Subcutaneous abdominal adipose tissue (tissue), 5 donors: ENCODE measurements at regions not wholly inside any gene's neighbourhood (a gene's known extent, or its start where the extent isn't known, plus 50 kb on each side); places are given as distances from the start of the nearest gene placed in this dataset.
"Not testable (repeated sequence)": the region's sequence is repeated elsewhere in the genome, so short reads cannot be mapped to it uniquely, and the experiment has no call there.

Source experiments
- H3K27ac ChIP-seq: one replicate; pipeline ENCODE4 v1.7.0; 2013; ENCODE audit warnings: low read depth, mild to moderate bottlenecking, inconsistent platforms, low read length, moderate library complexity
- H3K27me3 ChIP-seq, 5 donors: one replicate each; pipeline ENCODE4 v1.7.0; 2013; ENCODE audit warnings: low read length in 5 of 5, inconsistent platforms in 1 of 5; ENCODE audit not compliant: control insufficient read depth in 5 of 5, insufficient read depth in 4 of 5
- H3K36me3 ChIP-seq, 5 donors: one replicate each; pipeline ENCODE4 v1.7.0; 2013; ENCODE audit warnings: low read length in 5 of 5; ENCODE audit not compliant: control insufficient read depth in 5 of 5, insufficient read depth in 5 of 5
- H3K4me1 ChIP-seq, 5 donors: one replicate each; pipeline ENCODE4 v1.7.0; 2013; ENCODE audit warnings: low read length in 5 of 5, mild to moderate bottlenecking in 3 of 5, moderate library complexity in 1 of 5; ENCODE audit not compliant: control insufficient read depth in 5 of 5, insufficient read depth in 5 of 5
- H3K4me3 ChIP-seq, 5 donors: one replicate each; pipeline ENCODE4 v1.7.0; 2013; ENCODE audit warnings: low read length in 5 of 5, low read depth in 1 of 5
- H3K9ac ChIP-seq, 5 donors: one replicate each; pipeline ENCODE4 v1.7.0; 2013; ENCODE audit warnings: low read length in 5 of 5, mild to moderate bottlenecking in 4 of 5, moderate library complexity in 3 of 5
- H3K9me3 ChIP-seq, 5 donors: one replicate each; pipeline ENCODE4 v1.7.0; 2013; ENCODE audit warnings: low read length in 5 of 5; ENCODE audit not compliant: control insufficient read depth in 5 of 5
- donor health status: healthy.
- donor health status: healthy.
- donor health status: healthy.
- donor health status: healthy.
- donor health status: healthy.

- not testable (repeated sequence) for H3K27ac ChIP-seq, H3K4me1 ChIP-seq, H3K27me3 ChIP-seq, H3K9me3 ChIP-seq, H3K36me3 ChIP-seq, H3K9ac ChIP-seq, H3K4me3 ChIP-seq
These were observed 105.5 kb upstream of the NBPF9 start for GRCh38 chr1:149208836-149209235.

GRCh38 chr1:149211757-149212420 is 108.5 kb upstream of the NBPF9 start:
- H3K9me3 ChIP-seq, H3K27ac ChIP-seq, H3K4me3 ChIP-seq, H3K27me3 ChIP-seq, H3K4me1 ChIP-seq, H3K36me3 ChIP-seq, H3K9ac ChIP-seq: not testable (repeated sequence)

GRCh38 chr1:149212946-149213345 is 109.6 kb upstream of the NBPF9 start:
- not testable (repeated sequence) for H3K4me1 ChIP-seq, H3K9ac ChIP-seq, H3K9me3 ChIP-seq, H3K27ac ChIP-seq, H3K4me3 ChIP-seq, H3K36me3 ChIP-seq, H3K27me3 ChIP-seq

- not testable (repeated sequence) for H3K27ac ChIP-seq, H3K27me3 ChIP-seq, H3K4me3 ChIP-seq, H3K36me3 ChIP-seq, H3K4me1 ChIP-seq, H3K9me3 ChIP-seq, H3K9ac ChIP-seq
These were observed 110.3 kb upstream of the NBPF9 start for GRCh38 chr1:149213673-149214072.

GRCh38 chr1:149218080-149218988 is 115.0 kb upstream of the NBPF9 start:
- not testable (repeated sequence) for H3K27me3 ChIP-seq, H3K4me3 ChIP-seq, H3K36me3 ChIP-seq, H3K9me3 ChIP-seq, H3K27ac ChIP-seq, H3K4me1 ChIP-seq, H3K9ac ChIP-seq

GRCh38 chr1:149219539-149219938 is 116.2 kb upstream of the NBPF9 start:
- not testable (repeated sequence) for H3K4me1 ChIP-seq

GRCh38 chr1:149220463-149221074 is 117.2 kb upstream of the NBPF9 start:
- H3K4me3 ChIP-seq, H3K36me3 ChIP-seq, H3K27ac ChIP-seq, H3K4me1 ChIP-seq, H3K9me3 ChIP-seq, H3K27me3 ChIP-seq, H3K9ac ChIP-seq: not testable (repeated sequence)

More at GRCh38 chr1:149219539-149219938, 116.2 kb upstream of the NBPF9 start:
- not testable (repeated sequence) for H3K27me3 ChIP-seq, H3K4me3 ChIP-seq, H3K36me3 ChIP-seq, H3K9ac ChIP-seq, H3K9me3 ChIP-seq, H3K27ac ChIP-seq

GRCh38 chr1:149227933-149228665 is 124.7 kb upstream of the NBPF9 start:
- H3K9me3 ChIP-seq, H3K27me3 ChIP-seq, H3K9ac ChIP-seq, H3K27ac ChIP-seq, H3K4me1 ChIP-seq, H3K36me3 ChIP-seq, H3K4me3 ChIP-seq: not testable (repeated sequence)

- H3K27ac ChIP-seq, H3K9ac ChIP-seq, H3K27me3 ChIP-seq, H3K4me3 ChIP-seq, H3K36me3 ChIP-seq, H3K9me3 ChIP-seq, H3K4me1 ChIP-seq: not testable (repeated sequence)
These were observed 125.6 kb upstream of the NBPF9 start for GRCh38 chr1:149228672-149229585.
